Spleen (tissue), 7 donors: ENCODE measurements at regions not wholly inside any gene's neighbourhood (a gene's known extent, or its start where the extent isn't known, plus 50 kb on each side); places are given as distances from the start of the nearest gene placed in this dataset.

ENCODE experiments used
- CTCF ChIP-seq, 11 experiments: fragments of 200-600 bp in 7 of 11; fragments of 450-650 bp in 4 of 11; sonication (generic) in 4 of 11; IDR thresholded peaks in 8 of 11; conservative IDR thresholded peaks in 3 of 11; 1 replicate in 7 of 11; 2 replicates in 4 of 11; pipeline versions ENCODE4 v1.4.0 to v1.8.0; 2016 to 2021; ENCODE audit warnings: antibody characterized with exemption in 11 of 11, inconsistent platforms in 4 of 11, mild to moderate bottlenecking in 1 of 11
- POLR2A ChIP-seq, 3 donors: fragments of 450-650 bp; IDR thresholded peaks; one replicate each; pipeline ENCODE4 v1.5.1; 2017; ENCODE audit warnings: antibody characterized with exemption in 3 of 3, mild to moderate bottlenecking in 1 of 3
- POLR2AphosphoS5 ChIP-seq, 3 donors: sonication (generic); formaldehyde crosslinking; IDR thresholded peaks; one replicate each; pipeline ENCODE4 v1.5.1; 2017; ENCODE audit warnings: antibody characterized with exemption in 3 of 3
- donor health status: DM: no; HTN: no; CAD: no; lungs with moderate emphysema.
- donor health status: DM: no; HTN: no; CAD: no.
- donor health status: DM: no; HTN: no; CAD: no.

GRCh38 chr10:8272794-8273425, 218.4 kb downstream of the GATA3 start:
- TF ChIP-seq CTCF (IDR thresholded peaks at IDR 0.05 in 8 of 11, conservative IDR thresholded peaks at IDR 0.05 in 3 of 11) (no peak), POLR2AphosphoS5 (IDR thresholded peaks at IDR 0.05) (no peak), POLR2A (IDR thresholded peaks at IDR 0.05) (no peak)
